GM12878 (cell line): ENCODE measurements at regions not wholly inside any gene's neighbourhood (a gene's known extent, or its start where the extent isn't known, plus 50 kb on each side); places are given as distances from the start of the nearest gene placed in this dataset.
A peak's percentile ranks its signal among the peaks of the same experiment; 100 is the strongest.

ENCODE experiments used
- CREB1 ChIP-seq: IDR thresholded peaks from 2 replicates; pipeline ENCODE4 v1.6.1; 2012; ENCODE audit warnings: low read depth, mild to moderate bottlenecking, inconsistent platforms
- CUX1 ChIP-seq: IDR thresholded peaks from 2 replicates; pipeline ENCODE4 v1.6.1; 2012; ENCODE audit warnings: improper control_type of control experiment, low read depth, low read length; ENCODE audit not compliant: insufficient replicate concordance
- EED ChIP-seq: sonication (generic); IDR thresholded peaks from 2 replicates; pipeline ENCODE4 v1.6.1; 2016; ENCODE audit warnings: antibody characterized with exemption, low read depth
- ELK1 ChIP-seq: IDR thresholded peaks from 2 replicates; pipeline ENCODE4 v1.6.1; 2012; ENCODE audit warnings: low read depth, low read length, improper control_type of control experiment
- GABPA ChIP-seq: IDR thresholded peaks from 2 replicates; pipeline ENCODE4 v1.6.1; 2014; ENCODE audit warnings: antibody characterized with exemption, low read depth, mild to moderate bottlenecking, inconsistent platforms
- IKZF1 ChIP-seq: fragments of 450-650 bp; conservative IDR thresholded peaks from 2 replicates; pipeline ENCODE4 v1.6.1; 2017; ENCODE audit warnings: antibody characterized with exemption, mild to moderate bottlenecking
- IRF3 ChIP-seq: fragments of 450-650 bp; IDR thresholded peaks from 2 replicates; pipeline ENCODE4 v1.6.1; 2014; ENCODE audit warnings: mild to moderate bottlenecking
- JUNB ChIP-seq: IDR thresholded peaks from 2 replicates; pipeline ENCODE4 v1.6.1; 2016; ENCODE audit warnings: antibody characterized with exemption, mild to moderate bottlenecking
- KAT2A ChIP-seq: conservative IDR thresholded peaks from 2 replicates; pipeline ENCODE4 v1.6.1; 2011; ENCODE audit warnings: low read depth, low read length; ENCODE audit not compliant: control insufficient read depth
- RUNX3 ChIP-seq: IDR thresholded peaks from 2 replicates; pipeline ENCODE4 v1.6.1; 2012; ENCODE audit warnings: low read length, inconsistent platforms
- USF2 ChIP-seq: IDR thresholded peaks from 2 replicates; pipeline ENCODE4 v1.6.1; 2011; ENCODE audit warnings: low read depth, low read length, improper control_type of control experiment, borderline replicate concordance
- ZNF622 ChIP-seq: fragments of 450-650 bp; IDR thresholded peaks from 2 replicates; pipeline ENCODE4 v1.6.1; 2017; ENCODE audit warnings: mild to moderate bottlenecking, inconsistent platforms
- TF ChIP-seq, protein P1 (sequence below): fragments of 450-650 bp; IDR thresholded peaks from 2 replicates; pipeline ENCODE4 v1.6.1; 2017; ENCODE audit warnings: antibody characterized with exemption, mild to moderate bottlenecking, moderate library complexity

DNA sequence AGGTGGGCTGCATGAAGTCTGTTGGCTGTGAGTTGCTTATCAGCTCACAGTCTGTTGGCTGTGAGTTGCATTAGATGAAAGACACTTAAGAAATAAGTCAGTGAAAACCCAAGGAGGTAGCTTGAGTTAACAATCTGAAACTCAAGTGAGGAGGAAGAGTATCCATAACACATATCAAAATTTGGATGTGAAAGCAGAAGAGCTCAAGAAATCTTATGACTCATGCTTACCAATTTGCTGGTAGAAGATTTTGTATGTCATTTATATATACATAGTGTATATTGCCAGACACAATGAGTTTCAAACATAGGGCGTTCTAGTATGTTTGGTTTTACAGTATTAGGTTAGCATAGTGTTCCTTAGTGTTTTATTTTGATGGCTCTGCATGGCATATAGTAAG is 107.4 kb downstream of the DDIT4L start (continued):
- TF ChIP-seq IKZF1 (no peak; the same call in 1 of the 2 replicates), KAT2A (no peak), EED (no peak), ZNF622 (no peak), ELK1 (no peak), GABPA (no peak), CREB1 (no peak), IRF3 (no peak), RUNX3 (no peak), CUX1 (no peak), USF2 (no peak), JUNB (peak; percentile 53; the same call in 1 of the 2 replicates)
- TF ChIP-seq, protein P1, sequence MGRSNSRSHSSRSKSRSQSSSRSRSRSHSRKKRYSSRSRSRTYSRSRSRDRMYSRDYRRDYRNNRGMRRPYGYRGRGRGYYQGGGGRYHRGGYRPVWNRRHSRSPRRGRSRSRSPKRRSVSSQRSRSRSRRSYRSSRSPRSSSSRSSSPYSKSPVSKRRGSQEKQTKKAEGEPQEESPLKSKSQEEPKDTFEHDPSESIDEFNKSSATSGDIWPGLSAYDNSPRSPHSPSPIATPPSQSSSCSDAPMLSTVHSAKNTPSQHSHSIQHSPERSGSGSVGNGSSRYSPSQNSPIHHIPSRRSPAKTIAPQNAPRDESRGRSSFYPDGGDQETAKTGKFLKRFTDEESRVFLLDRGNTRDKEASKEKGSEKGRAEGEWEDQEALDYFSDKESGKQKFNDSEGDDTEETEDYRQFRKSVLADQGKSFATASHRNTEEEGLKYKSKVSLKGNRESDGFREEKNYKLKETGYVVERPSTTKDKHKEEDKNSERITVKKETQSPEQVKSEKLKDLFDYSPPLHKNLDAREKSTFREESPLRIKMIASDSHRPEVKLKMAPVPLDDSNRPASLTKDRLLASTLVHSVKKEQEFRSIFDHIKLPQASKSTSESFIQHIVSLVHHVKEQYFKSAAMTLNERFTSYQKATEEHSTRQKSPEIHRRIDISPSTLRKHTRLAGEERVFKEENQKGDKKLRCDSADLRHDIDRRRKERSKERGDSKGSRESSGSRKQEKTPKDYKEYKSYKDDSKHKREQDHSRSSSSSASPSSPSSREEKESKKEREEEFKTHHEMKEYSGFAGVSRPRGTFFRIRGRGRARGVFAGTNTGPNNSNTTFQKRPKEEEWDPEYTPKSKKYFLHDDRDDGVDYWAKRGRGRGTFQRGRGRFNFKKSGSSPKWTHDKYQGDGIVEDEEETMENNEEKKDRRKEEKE = no peak
